Tibial nerve (tissue), 3 donors: ENCODE measurements at regions not wholly inside any gene's neighbourhood (a gene's known extent, or its start where the extent isn't known, plus 50 kb on each side); places are given as distances from the start of the nearest gene placed in this dataset.

Experiments
- POLR2A ChIP-seq, 2 donors: fragments of 450-650 bp; IDR thresholded peaks; one replicate each; pipeline ENCODE4 v1.6.1; 2017; ENCODE audit warnings: antibody characterized with exemption in 2 of 2, mild to moderate bottlenecking in 2 of 2, moderate library complexity in 2 of 2
- TF ChIP-seq, protein P1 (sequence below), 5 experiments: fragments of 200-600 bp in 3 of 5; fragments of 450-650 bp in 2 of 5; sonication (generic) in 3 of 5; IDR thresholded peaks; one replicate each; pipeline ENCODE4 v1.5.1; 2016 to 2019; ENCODE audit warnings: antibody characterized with exemption in 5 of 5, mild to moderate bottlenecking in 3 of 5, moderate library complexity in 2 of 5

DNA sequence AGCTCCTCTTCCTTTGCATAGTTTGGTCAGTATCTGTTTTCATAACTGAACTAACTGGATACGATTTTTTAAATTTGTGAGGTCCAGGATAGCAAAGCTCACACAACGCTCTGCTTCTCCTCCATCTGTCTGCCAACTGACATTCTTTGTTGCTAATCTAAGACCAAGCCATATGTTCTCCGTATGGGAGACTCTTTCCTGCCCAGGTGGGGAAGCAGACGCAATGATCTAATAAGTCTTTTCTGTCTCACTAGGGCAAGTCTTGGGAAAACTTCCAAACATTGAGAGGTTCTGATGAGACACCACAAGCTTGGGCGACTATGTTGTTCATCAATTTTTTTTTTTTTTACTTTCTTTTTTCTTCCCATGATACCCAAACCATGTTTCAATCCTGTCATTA is 558.5 kb downstream of the EFNA5 start:
- no peak for TF ChIP-seq POLR2A (IDR thresholded peaks at IDR 0.05)
- TF ChIP-seq, protein P1, sequence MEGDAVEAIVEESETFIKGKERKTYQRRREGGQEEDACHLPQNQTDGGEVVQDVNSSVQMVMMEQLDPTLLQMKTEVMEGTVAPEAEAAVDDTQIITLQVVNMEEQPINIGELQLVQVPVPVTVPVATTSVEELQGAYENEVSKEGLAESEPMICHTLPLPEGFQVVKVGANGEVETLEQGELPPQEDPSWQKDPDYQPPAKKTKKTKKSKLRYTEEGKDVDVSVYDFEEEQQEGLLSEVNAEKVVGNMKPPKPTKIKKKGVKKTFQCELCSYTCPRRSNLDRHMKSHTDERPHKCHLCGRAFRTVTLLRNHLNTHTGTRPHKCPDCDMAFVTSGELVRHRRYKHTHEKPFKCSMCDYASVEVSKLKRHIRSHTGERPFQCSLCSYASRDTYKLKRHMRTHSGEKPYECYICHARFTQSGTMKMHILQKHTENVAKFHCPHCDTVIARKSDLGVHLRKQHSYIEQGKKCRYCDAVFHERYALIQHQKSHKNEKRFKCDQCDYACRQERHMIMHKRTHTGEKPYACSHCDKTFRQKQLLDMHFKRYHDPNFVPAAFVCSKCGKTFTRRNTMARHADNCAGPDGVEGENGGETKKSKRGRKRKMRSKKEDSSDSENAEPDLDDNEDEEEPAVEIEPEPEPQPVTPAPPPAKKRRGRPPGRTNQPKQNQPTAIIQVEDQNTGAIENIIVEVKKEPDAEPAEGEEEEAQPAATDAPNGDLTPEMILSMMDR (IDR thresholded peaks at IDR 0.05): no peak
